ENCODE measurements at regions not wholly inside any gene's neighbourhood (a gene's known extent, or its start where the extent isn't known, plus 50 kb on each side); places are given as distances from the start of the nearest gene placed in this dataset.

DNA sequence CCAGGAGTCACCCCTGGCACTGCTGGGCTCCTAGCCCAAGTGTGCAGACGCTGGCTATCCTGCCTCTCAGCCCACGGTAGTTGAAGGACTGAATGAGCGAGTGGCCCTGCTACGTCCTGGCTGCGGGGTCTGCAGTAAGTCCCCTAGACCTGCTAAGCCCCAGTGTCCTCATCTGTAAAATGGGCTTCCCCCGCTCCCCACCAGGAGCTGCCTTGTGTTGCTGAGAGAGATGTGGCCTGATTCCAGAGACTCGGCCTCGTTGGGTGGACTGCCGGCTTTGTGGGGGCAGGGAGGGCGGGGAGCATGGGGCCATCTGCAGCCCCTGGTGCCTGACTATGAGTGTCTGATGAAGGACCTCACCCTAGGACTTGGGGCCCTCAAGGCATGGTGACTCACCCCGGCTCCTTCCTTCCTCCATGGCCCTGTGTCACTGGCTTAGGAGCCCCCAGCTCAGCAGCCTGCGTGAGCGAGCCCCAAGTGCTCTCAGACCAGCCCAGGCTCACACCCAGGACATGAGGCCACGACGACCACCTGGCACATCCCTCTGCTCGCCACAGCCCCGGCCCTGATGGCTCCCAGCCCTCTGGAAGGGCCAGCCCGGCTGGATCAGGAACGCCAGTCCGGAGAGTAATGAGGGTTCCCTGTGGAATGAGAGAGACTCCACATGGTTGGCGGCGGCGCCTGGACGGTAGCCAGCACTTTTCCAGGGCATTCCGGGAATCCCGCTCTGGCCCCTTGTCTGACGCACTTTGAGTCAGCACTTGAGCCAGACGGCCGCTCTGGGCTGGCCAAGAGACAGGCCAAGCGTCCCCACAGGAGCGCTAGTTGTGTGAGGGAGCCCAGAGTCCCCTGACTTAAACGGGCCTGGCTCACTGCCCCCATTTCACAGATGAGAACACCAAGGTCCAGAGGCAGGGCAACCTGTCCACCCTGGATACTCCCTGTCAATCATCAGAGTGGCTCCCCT lies 50.5 kb upstream of the SHISAL1 start:
- Mint-ChIP-seq H3K36me3 (ENCODE audit: low read depth) (no peaks in the 10 kb centered on the region), H3K4me1 (ENCODE audit: low read depth) (no peaks in the 10 kb centered on the region), H3K9me3 (no peaks in the 10 kb centered on the region), H3K27ac (no peak overlapping the region), H3K27me3 (ENCODE audit: low read depth) (no peaks in the 10 kb centered on the region), H3K4me3 (no peak overlapping the region)
- CTCF ChIA-PET = no interaction called here
- intact Hi-C loops (cut with micrococcal nuclease) = no loop called here
- DNase-seq = no peak

DNA sequence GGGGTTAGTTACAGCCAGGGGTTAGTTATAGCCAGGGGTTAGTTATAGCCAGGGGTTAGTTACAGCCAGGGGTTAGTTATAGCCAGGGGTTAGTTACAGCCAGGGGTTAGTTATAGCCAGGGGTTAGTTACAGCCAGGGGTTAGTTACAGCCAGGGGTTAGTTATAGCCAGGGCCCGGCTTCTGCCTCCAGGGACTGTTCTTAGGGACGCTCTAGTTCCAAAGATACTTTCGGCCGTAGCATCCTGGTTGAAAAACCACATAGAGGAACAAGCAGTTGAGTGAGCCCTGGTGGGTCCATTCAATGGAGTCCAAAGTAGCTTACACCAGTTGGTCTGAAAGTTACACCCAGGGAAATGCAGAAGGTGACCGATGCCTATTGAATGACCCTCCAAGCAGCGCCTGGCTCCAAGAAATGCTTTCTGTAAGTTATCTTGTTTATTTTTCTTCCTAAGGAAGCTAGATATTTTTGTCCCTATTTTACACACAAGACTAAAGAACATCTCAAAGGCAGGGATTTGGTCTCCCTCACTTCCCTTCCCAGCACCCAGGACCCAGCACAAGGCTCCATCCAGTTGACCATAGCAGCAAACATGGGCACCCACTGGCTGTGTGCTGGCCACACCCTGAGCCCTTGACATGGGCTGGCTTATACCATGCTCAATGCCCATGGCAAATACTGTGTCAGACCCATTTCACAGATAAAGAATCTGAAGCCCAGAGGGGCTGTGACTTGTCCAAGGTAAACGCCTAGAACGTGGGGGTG lies 49.7 kb upstream of the SHISAL1 start:
- CTCF ChIA-PET = no interaction called here
- H3K27ac Mint-ChIP-seq = no peak overlapping the region
- no peak for DNase-seq
- intact Hi-C loops (cut with micrococcal nuclease) = no loop called here
- H3K9me3 Mint-ChIP-seq = no peaks in the 10 kb centered on the region
- no peaks in the 10 kb centered on the region for H3K4me1 Mint-ChIP-seq (ENCODE audit: low read depth)
- H3K36me3 Mint-ChIP-seq (ENCODE audit: low read depth) = no peaks in the 10 kb centered on the region
- H3K4me3 Mint-ChIP-seq = no peak overlapping the region
- no peaks in the 10 kb centered on the region for H3K27me3 Mint-ChIP-seq (ENCODE audit: low read depth)

All from activated naive CD4-positive, alpha-beta T cell treated with anti-CD3 and anti-CD28 coated beads for 36 hours (primary cell).